ENCODE measurements at regions not wholly inside any gene's neighbourhood (a gene's known extent, or its start where the extent isn't known, plus 50 kb on each side); places are given as distances from the start of the nearest gene placed in this dataset.

GRCh38 chr12:77120156-77121085, 55.1 kb upstream of the E2F7 start:
- TF ChIP-seq POLR2A (IDR thresholded peaks at IDR 0.05) (no peak), EP300 (IDR thresholded peaks at IDR 0.05) (no peak), POLR2AphosphoS5 (IDR thresholded peaks at IDR 0.05) (no peak)
- TF ChIP-seq, protein P1, sequence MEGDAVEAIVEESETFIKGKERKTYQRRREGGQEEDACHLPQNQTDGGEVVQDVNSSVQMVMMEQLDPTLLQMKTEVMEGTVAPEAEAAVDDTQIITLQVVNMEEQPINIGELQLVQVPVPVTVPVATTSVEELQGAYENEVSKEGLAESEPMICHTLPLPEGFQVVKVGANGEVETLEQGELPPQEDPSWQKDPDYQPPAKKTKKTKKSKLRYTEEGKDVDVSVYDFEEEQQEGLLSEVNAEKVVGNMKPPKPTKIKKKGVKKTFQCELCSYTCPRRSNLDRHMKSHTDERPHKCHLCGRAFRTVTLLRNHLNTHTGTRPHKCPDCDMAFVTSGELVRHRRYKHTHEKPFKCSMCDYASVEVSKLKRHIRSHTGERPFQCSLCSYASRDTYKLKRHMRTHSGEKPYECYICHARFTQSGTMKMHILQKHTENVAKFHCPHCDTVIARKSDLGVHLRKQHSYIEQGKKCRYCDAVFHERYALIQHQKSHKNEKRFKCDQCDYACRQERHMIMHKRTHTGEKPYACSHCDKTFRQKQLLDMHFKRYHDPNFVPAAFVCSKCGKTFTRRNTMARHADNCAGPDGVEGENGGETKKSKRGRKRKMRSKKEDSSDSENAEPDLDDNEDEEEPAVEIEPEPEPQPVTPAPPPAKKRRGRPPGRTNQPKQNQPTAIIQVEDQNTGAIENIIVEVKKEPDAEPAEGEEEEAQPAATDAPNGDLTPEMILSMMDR (IDR thresholded peaks at IDR 0.05), result no peak
